Lung (tissue), 11 donors: ENCODE measurements at regions not wholly inside any gene's neighbourhood (a gene's known extent, or its start where the extent isn't known, plus 50 kb on each side); places are given as distances from the start of the nearest gene placed in this dataset.

Experiments used
- ATAC-seq: fragments of 200-7000 bp; cut with Tn5 transposase; one replicate; pipeline ENCODE4 v1.9.1; 2020; ENCODE audit warnings: moderate number of reproducible peaks; ENCODE audit not compliant: insufficient read depth, low FRiP score
- DNase-seq, 3 donors: peaks; one replicate each; pipeline ENCODE4 v3.0.0-alpha.2; 2013 to 2017
- H3K27ac ChIP-seq, 2 donors: one replicate each; pipeline ENCODE4 v1.5.1; 2013; ENCODE audit warnings: mild to moderate bottlenecking in 2 of 2, moderate library complexity in 2 of 2, control low read depth in 1 of 2, inconsistent platforms in 1 of 2, low read depth in 1 of 2, low read length in 1 of 2
- H3K27me3 ChIP-seq, 3 donors: one replicate each; pipeline ENCODE4 v1.5.1; 2013; ENCODE audit warnings: low read length in 2 of 3; ENCODE audit not compliant: control insufficient read depth in 3 of 3, insufficient read depth in 3 of 3
- H3K36me3 ChIP-seq, 4 donors: one replicate each; pipeline ENCODE4 v1.5.1; 2013; ENCODE audit warnings: low read length in 4 of 4, mild to moderate bottlenecking in 1 of 4, moderate library complexity in 1 of 4; ENCODE audit not compliant: control insufficient read depth in 4 of 4, insufficient read depth in 4 of 4
- H3K4me1 ChIP-seq, 5 donors: one replicate each; pipeline ENCODE4 v1.5.1; 2013; ENCODE audit warnings: low read length in 5 of 5, mild to moderate bottlenecking in 2 of 5, moderate library complexity in 1 of 5; ENCODE audit not compliant: control insufficient read depth in 5 of 5, insufficient read depth in 5 of 5
- H3K4me3 ChIP-seq: one replicate; pipeline ENCODE4 v1.5.1; 2013; ENCODE audit warnings: mild to moderate bottlenecking, control low read depth, moderate library complexity
- H3K9ac ChIP-seq, 2 donors: one replicate each; pipeline ENCODE4 v1.5.1; 2013; ENCODE audit warnings: low read length in 2 of 2, control low read depth in 1 of 2; ENCODE audit not compliant: insufficient read depth in 1 of 2
- H3K9me3 ChIP-seq, 4 donors: one replicate each; pipeline ENCODE4 v1.5.1; 2013; ENCODE audit warnings: low read length in 3 of 4, mild to moderate bottlenecking in 1 of 4, moderate library complexity in 1 of 4; ENCODE audit not compliant: control insufficient read depth in 4 of 4, insufficient read depth in 3 of 4
- CTCF ChIP-seq: IDR thresholded peaks from 2 replicates; pipeline ENCODE4 v1.5.1; 2012; ENCODE audit warnings: mild to moderate bottlenecking; ENCODE audit errors: control extremely low read depth, extremely low read depth
- WGBS, 2 donors: extraction: QIAGEN DNeasy Blood & Tissue Kit; methylation state at CpG; one replicate each; pipeline ENCODE4 v1.1.7; 2013; 5-methylcytosine and 5-hydroxymethylcytosine counted together
- donor health status: control.
- donor health status: control.
- donor health status: Bipolar disorder and iron deficiency.
- donor health status: healthy.
- donor health status: DM: yes; HTN: yes; CAD: no.

- 38 to 54% methylated on average over 9 of the region's 9 CpGs for WGBS, 2 donors
- Histone ChIP-seq H3K9me3 (no peaks in the 10 kb centered on the region), H3K4me1 (peaks cover 4 to 31% (median 12%) of the 10 kb centered on the region in 5 donors), H3K4me3 (no peak overlapping the region), H3K36me3 (no peaks in the 10 kb centered on the region), H3K9ac (no peak overlapping the region), H3K27me3 (peaks cover 0 to 4% (median 0%) of the 10 kb centered on the region in 3 donors), H3K27ac (peak overlapping the region; percentile 69 to 90)
- no peak for TF ChIP-seq CTCF
- no peak for DNase-seq
- ATAC-seq, result peak; percentile 46
Observed at GRCh38 chr20:23147964-23148730, 62.0 kb upstream of the CD93 start.

- Histone ChIP-seq H3K4me1 (peaks cover 4 to 31% (median 12%) of the 10 kb centered on the region in 5 donors), H3K9ac (no peak overlapping the region), H3K36me3 (no peaks in the 10 kb centered on the region), H3K4me3 (no peak overlapping the region), H3K27me3 (peaks cover 0 to 4% (median 0%) of the 10 kb centered on the region in 3 donors), H3K27ac (peak overlapping the region; percentile 69 to 90), H3K9me3 (no peaks in the 10 kb centered on the region)
- TF ChIP-seq CTCF, result no peak
- 45 to 47% methylated on average over 4 of the region's 4 CpGs for WGBS, 2 donors
- ATAC-seq, result no peak
- DNase-seq, result no peak
Observed at GRCh38 chr20:23147647-23147963, 61.5 kb upstream of the CD93 start.

- Histone ChIP-seq H3K36me3 (no peaks in the 10 kb centered on the region), H3K9me3 (no peaks in the 10 kb centered on the region), H3K4me3 (no peak overlapping the region), H3K9ac (no peak overlapping the region), H3K27me3 (peaks cover 0 to 4% (median 0%) of the 10 kb centered on the region in 3 donors), H3K4me1 (peaks cover 4 to 31% (median 12%) of the 10 kb centered on the region in 5 donors), H3K27ac (peak overlapping the region; percentile 22 to 69)
- no peak for DNase-seq
- TF ChIP-seq CTCF, result no peak
- no peak for ATAC-seq
- WGBS, 2 donors, result 65 to 66% methylated on average over 7 of the region's 7 CpGs
Observed at GRCh38 chr20:23146857-23147637, 60.9 kb upstream of the CD93 start.
